ENCODE measurements at regions not wholly inside any gene's neighbourhood (a gene's known extent, or its start where the extent isn't known, plus 50 kb on each side); places are given as distances from the start of the nearest gene placed in this dataset.

DNA sequence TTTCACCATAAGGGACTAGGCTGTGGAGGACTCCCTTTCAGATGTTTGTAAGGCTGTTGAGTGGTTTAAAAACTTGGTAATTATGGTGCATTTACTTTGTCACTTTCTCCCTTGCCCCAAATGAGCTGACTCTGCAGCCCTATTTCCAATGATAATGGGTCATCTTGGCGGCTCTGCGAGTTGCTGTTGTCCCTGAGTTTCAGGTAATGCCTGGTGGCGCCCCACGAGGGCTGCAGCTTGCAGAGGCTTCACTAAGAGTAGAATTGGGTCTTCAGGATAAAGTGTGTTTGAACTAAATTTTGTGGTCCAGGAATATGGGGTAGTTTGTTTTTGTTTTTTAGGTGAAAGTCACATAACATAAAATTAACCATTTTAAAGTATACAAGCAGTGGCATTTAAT is 450.1 kb upstream of the CFAP20DC start:
- TF ChIP-seq POLR2AphosphoS5 (IDR thresholded peaks at IDR 0.05; ENCODE audit: borderline replicate concordance, low read depth, low read length) (no peak), EZH2 (IDR thresholded peaks at IDR 0.05) (no peak)
